HCT116 (cell line): ENCODE measurements at regions not wholly inside any gene's neighbourhood (a gene's known extent, or its start where the extent isn't known, plus 50 kb on each side); places are given as distances from the start of the nearest gene placed in this dataset.

Source experiments
- ATAC-seq: fragments of 200-7000 bp; cut with Tn5 transposase; 2 replicates; pipeline ENCODE4 v1.9.1; 2020; ENCODE audit warnings: mild to moderate bottlenecking, moderate library complexity
- BruUV-seq: library from RNA; stranded (reverse); fragments of 400-500 nt; replicated peaks from 2 replicates; lab custom pipeline; 2021; lab: Mats Ljungman, UMichigan
- CTCF ChIA-PET: fragments of 300-600 bp; sonication (Branson Sonifier 250); formaldehyde crosslinking; loops from one replicate; lab custom pipeline; 2021; ENCODE audit warnings: antibody characterized with exemption; lab: Charles Lee
- POLR2A ChIA-PET: fragments of 300-600, 350-600 bp; sonication (Branson Sonifier 250); formaldehyde crosslinking; loops from one replicate; lab custom pipeline; 2021; ENCODE audit warnings: antibody characterized with exemption; lab: Charles Lee
- RAD21 ChIA-PET, 2 experiments: fragments of 300-600 bp; sonication (Branson Sonifier 250); formaldehyde crosslinking; loops; one replicate each; lab custom pipeline; 2023; ENCODE audit warnings: low total read pairs in 2 of 2; ENCODE audit not compliant: uncharacterized antibody in 2 of 2, unreplicated experiment in 2 of 2, low non-redundant PET in 1 of 2; lab: Charles Lee
- DNase-seq: peaks from one replicate; pipeline ENCODE4 v3.0.0-alpha.2; 2010; ENCODE audit warnings: low read depth, low spot score
- H2AFZ ChIP-seq: fragments of 200-600 bp; shearing (Covaris generic), sonication (generic); 2 replicates; pipeline ENCODE4 v1.6.1; 2017; ENCODE audit warnings: low read depth, mixed run types, mixed read lengths, antibody characterized with exemption, low read length; ENCODE audit not compliant: poor library complexity, severe bottlenecking
- H3K27ac ChIP-seq: 2 replicates; pipeline ENCODE4 v1.5.1; 2012; ENCODE audit warnings: low read depth, low read length
- H3K27me3 ChIP-seq: fragments of 200-600 bp; sonication (generic); 2 replicates; pipeline ENCODE4 v1.6.1; 2016; ENCODE audit warnings: mixed run types, low read length, mixed read lengths; ENCODE audit not compliant: insufficient read depth
- H3K36me3 ChIP-seq, 2 experiments: fragments of 200-500 bp in 1 of 2; fragments of 200-600 bp in 1 of 2; sonication (Bioruptor generic) in 1 of 2; sonication (generic) in 1 of 2; 2 replicates each; pipeline versions ENCODE4 v1.5.1 to v1.6.1; 2014 to 2016; ENCODE audit warnings: low read length in 2 of 2, inconsistent platforms in 1 of 2, mixed read lengths in 1 of 2, mixed run types in 1 of 2; ENCODE audit not compliant: insufficient read depth in 2 of 2, control insufficient read depth in 1 of 2
- H3K4me1 ChIP-seq, 2 experiments: fragments of 200-600 bp in 1 of 2; sonication (generic) in 1 of 2; 2 replicates each; pipeline versions ENCODE4 v1.5.1 to v1.6.1; 2012 to 2017; ENCODE audit warnings: low read length in 2 of 2, inconsistent platforms in 1 of 2, mild to moderate bottlenecking in 1 of 2, mixed read lengths in 1 of 2, mixed run types in 1 of 2, moderate library complexity in 1 of 2; ENCODE audit not compliant: insufficient read depth in 2 of 2, control insufficient read depth in 1 of 2
- H3K4me2 ChIP-seq: fragments of 200-600 bp; sonication (generic); 2 replicates; pipeline ENCODE4 v1.6.1; 2017; ENCODE audit warnings: mixed run types, low read length, mixed read lengths
- H3K4me3 ChIP-seq, 2 experiments: fragments of 200-600 bp in 1 of 2; sonication (generic) in 1 of 2; replicated peaks in 1 of 2; 2 replicates each; pipeline ENCODE4 v1.5.1; 2011 to 2016; ENCODE audit warnings: low read length in 2 of 2, control low read depth in 1 of 2, low read depth in 1 of 2, mild to moderate bottlenecking in 1 of 2, mixed read lengths in 1 of 2, mixed run types in 1 of 2
- H3K79me2 ChIP-seq: fragments of 200-600 bp; sonication (generic); 2 replicates; pipeline ENCODE4 v1.6.1; 2017; ENCODE audit warnings: mild to moderate bottlenecking, mixed run types, low read length, moderate library complexity, mixed read lengths; ENCODE audit not compliant: insufficient read depth
- H3K9ac ChIP-seq: fragments of 200-600 bp; sonication (generic); 2 replicates; pipeline ENCODE4 v1.6.1; 2016; ENCODE audit warnings: low read length, mixed read lengths
- H3K9me2 ChIP-seq: fragments of 200-600 bp; sonication (generic), shearing (Covaris generic); 2 replicates; pipeline ENCODE4 v1.6.1; 2017; ENCODE audit warnings: mixed run types, mild to moderate bottlenecking, moderate library complexity; ENCODE audit not compliant: insufficient read depth
- H3K9me3 ChIP-seq, 2 experiments: fragments of 200-500 bp in 1 of 2; fragments of 200-600 bp in 1 of 2; sonication (Bioruptor generic) in 1 of 2; sonication (generic) in 1 of 2; 2 replicates each; pipeline ENCODE4 v1.6.1; 2014 to 2017; ENCODE audit warnings: low read length in 2 of 2, mixed read lengths in 2 of 2, inconsistent platforms in 1 of 2, low read depth in 1 of 2, mild to moderate bottlenecking in 1 of 2, mixed run types in 1 of 2, moderate library complexity in 1 of 2; ENCODE audit not compliant: control insufficient read depth in 1 of 2, insufficient read depth in 1 of 2
- H4K20me1 ChIP-seq: fragments of 200-600 bp; sonication (generic), shearing (Covaris generic); 2 replicates; pipeline ENCODE4 v1.6.1; 2017; ENCODE audit warnings: mixed run types, mild to moderate bottlenecking, moderate library complexity; ENCODE audit not compliant: insufficient read depth
- ATF3 ChIP-seq: IDR thresholded peaks from 2 replicates; pipeline ENCODE4 v1.6.1; 2012
- CEBPB ChIP-seq: IDR thresholded peaks from 2 replicates; pipeline ENCODE4 v1.6.1; 2012; ENCODE audit warnings: low read depth
- EGR1 ChIP-seq: IDR thresholded peaks from 2 replicates; pipeline ENCODE4 v1.6.1; 2012; ENCODE audit warnings: low read depth
- EZH2 ChIP-seq: fragments of 200-600 bp; sonication (generic); IDR thresholded peaks from 2 replicates; pipeline ENCODE4 v1.6.1; 2017; ENCODE audit warnings: antibody characterized with exemption, mixed run types
- EZH2phosphoT487 ChIP-seq: fragments of 200-600 bp; IDR thresholded peaks from 2 replicates; pipeline ENCODE4 v1.6.1; 2018; ENCODE audit warnings: antibody characterized with exemption, borderline replicate concordance
- FOSL1 ChIP-seq: IDR thresholded peaks from 2 replicates; pipeline ENCODE4 v1.6.1; 2012; ENCODE audit warnings: low read depth
- JUND ChIP-seq: IDR thresholded peaks from 2 replicates; pipeline ENCODE4 v1.6.1; 2012
- MAX ChIP-seq: IDR thresholded peaks from 2 replicates; pipeline ENCODE4 v1.6.1; 2012
- RAD21 ChIP-seq: IDR thresholded peaks from 2 replicates; pipeline ENCODE4 v1.6.1; 2012; ENCODE audit warnings: low read depth, mild to moderate bottlenecking
- SIN3A ChIP-seq: IDR thresholded peaks from 2 replicates; pipeline ENCODE4 v1.6.1; 2012; ENCODE audit warnings: low read depth
- SRF ChIP-seq: IDR thresholded peaks from 2 replicates; pipeline ENCODE4 v1.6.1; 2012; ENCODE audit warnings: low read depth
- TCF7L2 ChIP-seq: IDR thresholded peaks from 2 replicates; pipeline ENCODE4 v1.7.0; 2011; ENCODE audit warnings: borderline replicate concordance, inconsistent platforms; ENCODE audit not compliant: insufficient read depth, insufficient read length; ENCODE audit errors: extremely low read depth
- YY1 ChIP-seq: IDR thresholded peaks from 2 replicates; pipeline ENCODE4 v1.6.1; 2011; ENCODE audit warnings: low read length, low read depth, moderate library complexity, mild to moderate bottlenecking; ENCODE audit not compliant: insufficient replicate concordance; ENCODE audit errors: extremely low read depth
- ZFX ChIP-seq: fragments of 450-650 bp; IDR thresholded peaks from 2 replicates; pipeline ENCODE4 v1.6.1; 2017
- intact Hi-C: fragments of 100-400 bp; cut with micrococcal nuclease; formaldehyde crosslinking; loops from 2 replicates; pipeline ENCODE4 v1.10.0; 2022
- TF ChIP-seq, protein P1 (sequence below): IDR thresholded peaks from 2 replicates; pipeline ENCODE4 v1.6.1; 2011; ENCODE audit warnings: mild to moderate bottlenecking, low read length, moderate library complexity; ENCODE audit not compliant: insufficient replicate concordance; ENCODE audit errors: extremely low read depth
- TF ChIP-seq, protein P2 (sequence below): IDR thresholded peaks from 2 replicates; pipeline ENCODE4 v1.6.1; 2012; ENCODE audit warnings: low read depth

GRCh38 chr7:67621704-67622103 lies 625.1 kb downstream of the TYW1 start:
- H3K9ac ChIP-seq: no peak overlapping the region
- no peak for DNase-seq
- ChIA-PET RAD21 (no interaction called here), CTCF (no interaction called here), POLR2A (interaction anchor here (0.6 kb wide), 1 partner anchor 20 kb away, joined by 3 read pairs; no protein-coding TSS in a partner anchor)
- H3K4me3 ChIP-seq: no peak overlapping the region
- no peaks in the 10 kb centered on the region for H3K79me2 ChIP-seq
- H3K9me2 ChIP-seq: no peaks in the 10 kb centered on the region
- no peak overlapping the region for H2AFZ ChIP-seq
- TF ChIP-seq ZFX (no peak), EGR1 (no peak), SRF (no peak), EZH2phosphoT487 (no peak), SIN3A (no peak), FOSL1 (no peak), TCF7L2 (no peak), RAD21 (no peak)
- no peak overlapping the region for H3K4me2 ChIP-seq
- no peaks in the 10 kb centered on the region for H3K4me1 ChIP-seq
- H3K27ac ChIP-seq: no peak overlapping the region
- intact Hi-C loops: no loop called here
- ATAC-seq: no peak
- no peaks in the 10 kb centered on the region for H3K36me3 ChIP-seq
- no peaks in the 10 kb centered on the region for H3K27me3 ChIP-seq
- H4K20me1 ChIP-seq: no peaks in the 10 kb centered on the region
- BruUV-seq: no TSS peak
- H3K9me3 ChIP-seq: no peaks in the 10 kb centered on the region

DNA sequence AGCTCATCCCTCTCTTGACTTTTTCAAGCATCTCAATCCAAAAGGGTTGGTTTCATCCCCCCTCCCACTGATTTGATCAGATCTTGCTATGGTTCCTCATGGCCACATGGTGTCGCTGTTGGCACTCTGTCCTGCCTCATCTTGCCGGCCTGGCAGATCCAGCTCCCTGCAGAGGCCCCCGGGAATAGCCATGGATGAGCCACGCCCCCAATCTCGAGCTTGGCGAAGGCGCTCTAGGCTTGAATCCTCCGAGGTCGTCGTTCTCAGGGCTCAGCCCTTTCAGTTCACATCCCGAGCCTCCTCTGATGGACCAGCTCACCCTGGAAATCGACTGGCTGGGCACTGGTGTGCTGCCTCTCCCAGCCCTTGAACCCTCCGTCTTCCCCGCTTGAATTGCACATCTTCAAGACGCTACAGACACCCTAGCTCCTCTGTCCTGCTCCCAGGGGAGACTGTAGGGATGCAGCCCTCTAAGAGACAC lies 628.7 kb downstream of the TYW1 start:
- ATAC-seq (peak; percentile 70), DNase-seq (peak; percentile 8)
- no peak overlapping the region for H2AFZ ChIP-seq
- H3K4me2 ChIP-seq: no peak overlapping the region
- BruUV-seq: no TSS peak
- H3K9me2 ChIP-seq: no peaks in the 10 kb centered on the region
- H3K4me1 ChIP-seq: no peaks in the 10 kb centered on the region
- H3K9ac ChIP-seq: no peak overlapping the region
- H3K36me3 ChIP-seq: no peaks in the 10 kb centered on the region
- H3K79me2 ChIP-seq: no peaks in the 10 kb centered on the region
- no peak overlapping the region for H3K27ac ChIP-seq
- H3K9me3 ChIP-seq: no peaks in the 10 kb centered on the region
- ChIA-PET RAD21 (no interaction called here), CTCF (interaction anchor here (1.2 kb wide), 1 partner anchor 141 kb away, joined by 3 read pairs; no protein-coding TSS in a partner anchor), POLR2A (no interaction called here)
- H3K4me3 ChIP-seq: no peak overlapping the region
- H3K27me3 ChIP-seq: no peaks in the 10 kb centered on the region
- intact Hi-C loops: no loop called here
- no peaks in the 10 kb centered on the region for H4K20me1 ChIP-seq
- TF ChIP-seq EZH2 (no peak), EGR1 (no peak), YY1 (no peak), FOSL1 (no peak), CEBPB (no peak), RAD21 (peak; percentile 44; the same call in 1 of the 2 replicates), ATF3 (no peak), MAX (no peak), ZFX (no peak), JUND (no peak)
- TF ChIP-seq, protein P1, sequence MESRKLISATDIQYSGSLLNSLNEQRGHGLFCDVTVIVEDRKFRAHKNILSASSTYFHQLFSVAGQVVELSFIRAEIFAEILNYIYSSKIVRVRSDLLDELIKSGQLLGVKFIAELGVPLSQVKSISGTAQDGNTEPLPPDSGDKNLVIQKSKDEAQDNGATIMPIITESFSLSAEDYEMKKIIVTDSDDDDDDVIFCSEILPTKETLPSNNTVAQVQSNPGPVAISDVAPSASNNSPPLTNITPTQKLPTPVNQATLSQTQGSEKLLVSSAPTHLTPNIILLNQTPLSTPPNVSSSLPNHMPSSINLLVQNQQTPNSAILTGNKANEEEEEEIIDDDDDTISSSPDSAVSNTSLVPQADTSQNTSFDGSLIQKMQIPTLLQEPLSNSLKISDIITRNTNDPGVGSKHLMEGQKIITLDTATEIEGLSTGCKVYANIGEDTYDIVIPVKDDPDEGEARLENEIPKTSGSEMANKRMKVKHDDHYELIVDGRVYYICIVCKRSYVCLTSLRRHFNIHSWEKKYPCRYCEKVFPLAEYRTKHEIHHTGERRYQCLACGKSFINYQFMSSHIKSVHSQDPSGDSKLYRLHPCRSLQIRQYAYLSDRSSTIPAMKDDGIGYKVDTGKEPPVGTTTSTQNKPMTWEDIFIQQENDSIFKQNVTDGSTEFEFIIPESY: no peak
- TF ChIP-seq, protein P2, sequence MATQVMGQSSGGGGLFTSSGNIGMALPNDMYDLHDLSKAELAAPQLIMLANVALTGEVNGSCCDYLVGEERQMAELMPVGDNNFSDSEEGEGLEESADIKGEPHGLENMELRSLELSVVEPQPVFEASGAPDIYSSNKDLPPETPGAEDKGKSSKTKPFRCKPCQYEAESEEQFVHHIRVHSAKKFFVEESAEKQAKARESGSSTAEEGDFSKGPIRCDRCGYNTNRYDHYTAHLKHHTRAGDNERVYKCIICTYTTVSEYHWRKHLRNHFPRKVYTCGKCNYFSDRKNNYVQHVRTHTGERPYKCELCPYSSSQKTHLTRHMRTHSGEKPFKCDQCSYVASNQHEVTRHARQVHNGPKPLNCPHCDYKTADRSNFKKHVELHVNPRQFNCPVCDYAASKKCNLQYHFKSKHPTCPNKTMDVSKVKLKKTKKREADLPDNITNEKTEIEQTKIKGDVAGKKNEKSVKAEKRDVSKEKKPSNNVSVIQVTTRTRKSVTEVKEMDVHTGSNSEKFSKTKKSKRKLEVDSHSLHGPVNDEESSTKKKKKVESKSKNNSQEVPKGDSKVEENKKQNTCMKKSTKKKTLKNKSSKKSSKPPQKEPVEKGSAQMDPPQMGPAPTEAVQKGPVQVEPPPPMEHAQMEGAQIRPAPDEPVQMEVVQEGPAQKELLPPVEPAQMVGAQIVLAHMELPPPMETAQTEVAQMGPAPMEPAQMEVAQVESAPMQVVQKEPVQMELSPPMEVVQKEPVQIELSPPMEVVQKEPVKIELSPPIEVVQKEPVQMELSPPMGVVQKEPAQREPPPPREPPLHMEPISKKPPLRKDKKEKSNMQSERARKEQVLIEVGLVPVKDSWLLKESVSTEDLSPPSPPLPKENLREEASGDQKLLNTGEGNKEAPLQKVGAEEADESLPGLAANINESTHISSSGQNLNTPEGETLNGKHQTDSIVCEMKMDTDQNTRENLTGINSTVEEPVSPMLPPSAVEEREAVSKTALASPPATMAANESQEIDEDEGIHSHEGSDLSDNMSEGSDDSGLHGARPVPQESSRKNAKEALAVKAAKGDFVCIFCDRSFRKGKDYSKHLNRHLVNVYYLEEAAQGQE: no peak
